ENCODE measurements at regions not wholly inside any gene's neighbourhood (a gene's known extent, or its start where the extent isn't known, plus 50 kb on each side); places are given as distances from the start of the nearest gene placed in this dataset.

GRCh38 chr3:187821616-187822317, 76.5 kb upstream of the BCL6 start:
- no peaks in the 10 kb centered on the region for H3K4me1 Mint-ChIP-seq
- ATAC-seq (no peak), DNase-seq (ENCODE audit: low spot score) (no peak)
- ChIA-PET POLR2A (no interaction called here), CTCF (no interaction called here)
- no peaks in the 10 kb centered on the region for H3K36me3 Mint-ChIP-seq
- TF ChIP-seq ZNF425 (CRISPR knock-in tag; conservative IDR thresholded peaks at IDR 0.05) (no peak), NFE2L1 (CRISPR knock-in tag; IDR thresholded peaks at IDR 0.05) (no peak), ESRRA (CRISPR knock-in tag; IDR thresholded peaks at IDR 0.05; ENCODE audit: borderline replicate concordance) (no peak), FOXK1 (CRISPR knock-in tag; IDR thresholded peaks at IDR 0.05) (no peak), ZNF532 (CRISPR knock-in tag; IDR thresholded peaks at IDR 0.05; ENCODE audit: borderline replicate concordance) (no peak), NFYB (CRISPR knock-in tag; conservative IDR thresholded peaks at IDR 0.05; ENCODE audit: low read depth) (no peak), ATF6 (CRISPR knock-in tag; IDR thresholded peaks at IDR 0.05) (no peak), ZNF232 (CRISPR knock-in tag; IDR thresholded peaks at IDR 0.05) (no peak), ZNF121 (CRISPR knock-in tag; IDR thresholded peaks at IDR 0.05) (no peak)
- H3K4me3 Mint-ChIP-seq, result no peak overlapping the region
- no peaks in the 10 kb centered on the region for H3K27me3 Mint-ChIP-seq (ENCODE audit: low read depth)
- peaks cover 9% of the 10 kb centered on the region for H3K9me3 Mint-ChIP-seq
- no peak overlapping the region for H3K27ac Mint-ChIP-seq

- Mint-ChIP-seq H3K27me3 (ENCODE audit: low read depth) (no peaks in the 10 kb centered on the region), H3K27ac (no peak overlapping the region), H3K9me3 (peaks cover 5% of the 10 kb centered on the region), H3K4me1 (no peaks in the 10 kb centered on the region), H3K36me3 (no peaks in the 10 kb centered on the region), H3K4me3 (no peak overlapping the region)
- DNase-seq (ENCODE audit: low spot score), result no peak
- ChIA-PET CTCF (no interaction called here), POLR2A (no interaction called here)
- TF ChIP-seq TCF7 (CRISPR knock-in tag; IDR thresholded peaks at IDR 0.05; ENCODE audit: low read depth), result no peak
- no peak for TF ChIP-seq FOXJ3 (CRISPR knock-in tag; IDR thresholded peaks at IDR 0.05; ENCODE audit: borderline replicate concordance)
- TF ChIP-seq CREM (CRISPR knock-in tag; IDR thresholded peaks at IDR 0.05), result no peak
- TF ChIP-seq ERG (CRISPR knock-in tag; IDR thresholded peaks at IDR 0.05), result no peak
- TF ChIP-seq JUN (CRISPR knock-in tag; IDR thresholded peaks at IDR 0.05), result no peak
- TF ChIP-seq ZNF138 (CRISPR knock-in tag; conservative IDR thresholded peaks at IDR 0.05), result no peak
- no peak for TF ChIP-seq ZNF671 (CRISPR knock-in tag; IDR thresholded peaks at IDR 0.05)
- no peak for TF ChIP-seq ZBTB21 (CRISPR knock-in tag; IDR thresholded peaks at IDR 0.05; ENCODE audit: borderline replicate concordance)
- no peak for TF ChIP-seq NR2C2 (CRISPR knock-in tag; IDR thresholded peaks at IDR 0.05)
- TF ChIP-seq TEAD4 (CRISPR knock-in tag; IDR thresholded peaks at IDR 0.05), result no peak
- no peak for TF ChIP-seq IRF2 (CRISPR knock-in tag; IDR thresholded peaks at IDR 0.05; ENCODE audit: borderline replicate concordance, low read depth)
- no peak for TF ChIP-seq PRRX2 (CRISPR knock-in tag; IDR thresholded peaks at IDR 0.05)
- TF ChIP-seq GRHL2 (CRISPR knock-in tag; IDR thresholded peaks at IDR 0.05; ENCODE audit: insufficient replicate concordance, severe bottlenecking), result no peak
- no peak for TF ChIP-seq ZSCAN18 (CRISPR knock-in tag; IDR thresholded peaks at IDR 0.05)
- TF ChIP-seq ZNF263 (CRISPR knock-in tag; IDR thresholded peaks at IDR 0.05; ENCODE audit: low read depth), result no peak
- no peak for TF ChIP-seq NFE2L1 (CRISPR knock-in tag; IDR thresholded peaks at IDR 0.05)
- no peak for ATAC-seq
These were observed 77.1 kb upstream of the BCL6 start for GRCh38 chr3:187822402-187822801.

All from WTC11 (cell line).